Astrocyte (in vitro differentiated cells and primary cell): ENCODE measurements at regions not wholly inside any gene's neighbourhood (a gene's known extent, or its start where the extent isn't known, plus 50 kb on each side); places are given as distances from the start of the nearest gene placed in this dataset. TPM values are rescaled to one million over a fixed set of nuclear protein-coding genes. Genes with fewer than 3 reads are reported as not detected.

Source experiments
- DNase-seq: peaks from one replicate; pipeline ENCODE4 v3.0.0-alpha.2; 2010; ENCODE audit warnings: low read depth
- FAIRE-seq: peaks from 2 replicates; lab custom pipeline; 2011; peaks lifted over from hg19 to GRCh38; lab: Jason Lieb, UNC
- H2AFZ ChIP-seq: 2 replicates; pipeline ENCODE4 v1.6.0; 2012; ENCODE audit warnings: low read depth, low read length, inconsistent platforms
- H3K27ac ChIP-seq: 2 replicates; pipeline ENCODE4 v1.5.1; 2011; ENCODE audit warnings: low read depth, low read length, inconsistent platforms
- H3K27me3 ChIP-seq: 2 replicates; pipeline ENCODE4 v1.6.0; 2011; ENCODE audit warnings: low read length, inconsistent platforms; ENCODE audit not compliant: insufficient read depth
- H3K36me3 ChIP-seq: 2 replicates; pipeline ENCODE4 v1.5.1; 2011; ENCODE audit warnings: low read length, inconsistent platforms; ENCODE audit not compliant: insufficient read depth
- H3K4me1 ChIP-seq: 2 replicates; pipeline ENCODE4 v1.5.1; 2011; ENCODE audit warnings: low read length, inconsistent platforms; ENCODE audit not compliant: insufficient read depth
- H3K4me2 ChIP-seq: 2 replicates; pipeline ENCODE4 v1.6.0; 2012; ENCODE audit warnings: low read length, inconsistent platforms
- H3K4me3 ChIP-seq: 2 replicates; pipeline ENCODE4 v1.5.1; 2011; ENCODE audit warnings: low read depth, mild to moderate bottlenecking, low read length, inconsistent platforms; ENCODE audit not compliant: insufficient read depth
- H3K79me2 ChIP-seq: 2 replicates; pipeline ENCODE4 v1.6.0; 2012; ENCODE audit warnings: mild to moderate bottlenecking, low read length, inconsistent platforms; ENCODE audit not compliant: insufficient read depth
- H3K9ac ChIP-seq: 2 replicates; pipeline ENCODE4 v1.6.0; 2012; ENCODE audit warnings: mild to moderate bottlenecking, low read length, inconsistent platforms
- H3K9me3 ChIP-seq: 2 replicates; pipeline ENCODE4 v1.5.1; 2012; ENCODE audit warnings: low read depth, mild to moderate bottlenecking, low read length, inconsistent platforms; ENCODE audit not compliant: insufficient read depth
- H4K20me1 ChIP-seq: 2 replicates; pipeline ENCODE4 v1.6.0; 2012; ENCODE audit warnings: low read length, inconsistent platforms; ENCODE audit not compliant: insufficient read depth
- H3K27ac Mint-ChIP-seq: one replicate; pipeline ENCODE4 v1.8.0; 2021; ENCODE audit warnings: mild to moderate bottlenecking, mixed read lengths; ENCODE audit not compliant: unreplicated experiment
- H3K27me3 Mint-ChIP-seq: one replicate; pipeline ENCODE4 v1.8.0; 2021; ENCODE audit warnings: low read depth, mixed read lengths; ENCODE audit not compliant: unreplicated experiment
- H3K36me3 Mint-ChIP-seq: one replicate; pipeline ENCODE4 v1.8.0; 2021; ENCODE audit warnings: low read depth, mixed read lengths; ENCODE audit not compliant: unreplicated experiment
- H3K4me1 Mint-ChIP-seq: one replicate; pipeline ENCODE4 v1.8.0; 2021; ENCODE audit warnings: low read depth, mixed read lengths; ENCODE audit not compliant: unreplicated experiment
- H3K4me3 Mint-ChIP-seq: one replicate; pipeline ENCODE4 v1.8.0; 2021; ENCODE audit warnings: mild to moderate bottlenecking, moderate library complexity, mixed read lengths; ENCODE audit not compliant: unreplicated experiment
- H3K9me3 Mint-ChIP-seq: one replicate; pipeline ENCODE4 v1.8.0; 2021; ENCODE audit warnings: mild to moderate bottlenecking, mixed read lengths; ENCODE audit not compliant: unreplicated experiment
- EZH2 ChIP-seq: IDR thresholded peaks from 2 replicates; pipeline ENCODE4 v1.6.1; 2012; ENCODE audit warnings: mild to moderate bottlenecking, low read length, inconsistent platforms; ENCODE audit not compliant: insufficient read depth
- microRNA-seq: library from miRNA; unstranded; fragments of <30 nt; microRNA quantifications from one replicate; pipeline ENCODE4 v1.2.0, GENCODE V29; 2020
- TF ChIP-seq, protein P1 (sequence below): IDR thresholded peaks from 2 replicates; pipeline ENCODE4 v1.5.1; 2011; ENCODE audit warnings: low read depth, mild to moderate bottlenecking, inconsistent platforms, low read length, moderate library complexity; ENCODE audit not compliant: insufficient read depth

DNA sequence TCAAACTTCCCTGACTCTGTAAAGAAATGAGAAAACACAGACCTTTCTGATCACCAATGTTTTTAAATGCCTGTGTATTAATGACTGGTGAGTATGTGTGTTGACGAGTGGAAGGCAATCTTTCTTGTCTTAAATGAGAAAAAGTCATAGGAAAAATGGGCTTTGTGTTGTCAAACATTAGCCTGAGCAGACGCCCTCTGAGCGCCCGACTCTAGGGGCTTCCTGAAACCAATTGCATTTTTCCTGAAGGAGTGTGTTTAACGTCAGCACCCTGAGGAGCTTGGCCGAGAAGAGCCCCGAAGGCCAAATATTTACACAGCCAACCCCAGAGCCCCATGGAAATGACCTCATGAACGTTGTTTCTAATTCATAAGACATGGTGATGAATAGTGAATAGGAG lies 154.3 kb downstream of the PHF2 start:
- Histone ChIP-seq H3K9ac (no peak overlapping the region), H3K27ac (no peak overlapping the region), H3K4me1 (no peaks in the 10 kb centered on the region), H3K4me2 (no peak overlapping the region), H3K27me3 (no peaks in the 10 kb centered on the region), H3K9me3 (peaks cover 16% of the 10 kb centered on the region), H3K79me2 (no peaks in the 10 kb centered on the region), H3K36me3 (no peaks in the 10 kb centered on the region), H3K4me3 (no peak overlapping the region), H4K20me1 (no peaks in the 10 kb centered on the region), H2AFZ (no peak overlapping the region)
- Mint-ChIP-seq H3K27ac (no peak overlapping the region), H3K4me3 (no peak overlapping the region), H3K9me3 (peaks cover 21% of the 10 kb centered on the region), H3K4me1 (no peaks in the 10 kb centered on the region), H3K27me3 (peaks cover 24% of the 10 kb centered on the region), H3K36me3 (no peaks in the 10 kb centered on the region)
- FAIRE-seq (no peak), DNase-seq (no peak)
- TF ChIP-seq EZH2: no peak
- TF ChIP-seq, protein P1, sequence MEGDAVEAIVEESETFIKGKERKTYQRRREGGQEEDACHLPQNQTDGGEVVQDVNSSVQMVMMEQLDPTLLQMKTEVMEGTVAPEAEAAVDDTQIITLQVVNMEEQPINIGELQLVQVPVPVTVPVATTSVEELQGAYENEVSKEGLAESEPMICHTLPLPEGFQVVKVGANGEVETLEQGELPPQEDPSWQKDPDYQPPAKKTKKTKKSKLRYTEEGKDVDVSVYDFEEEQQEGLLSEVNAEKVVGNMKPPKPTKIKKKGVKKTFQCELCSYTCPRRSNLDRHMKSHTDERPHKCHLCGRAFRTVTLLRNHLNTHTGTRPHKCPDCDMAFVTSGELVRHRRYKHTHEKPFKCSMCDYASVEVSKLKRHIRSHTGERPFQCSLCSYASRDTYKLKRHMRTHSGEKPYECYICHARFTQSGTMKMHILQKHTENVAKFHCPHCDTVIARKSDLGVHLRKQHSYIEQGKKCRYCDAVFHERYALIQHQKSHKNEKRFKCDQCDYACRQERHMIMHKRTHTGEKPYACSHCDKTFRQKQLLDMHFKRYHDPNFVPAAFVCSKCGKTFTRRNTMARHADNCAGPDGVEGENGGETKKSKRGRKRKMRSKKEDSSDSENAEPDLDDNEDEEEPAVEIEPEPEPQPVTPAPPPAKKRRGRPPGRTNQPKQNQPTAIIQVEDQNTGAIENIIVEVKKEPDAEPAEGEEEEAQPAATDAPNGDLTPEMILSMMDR: no peak

DNA sequence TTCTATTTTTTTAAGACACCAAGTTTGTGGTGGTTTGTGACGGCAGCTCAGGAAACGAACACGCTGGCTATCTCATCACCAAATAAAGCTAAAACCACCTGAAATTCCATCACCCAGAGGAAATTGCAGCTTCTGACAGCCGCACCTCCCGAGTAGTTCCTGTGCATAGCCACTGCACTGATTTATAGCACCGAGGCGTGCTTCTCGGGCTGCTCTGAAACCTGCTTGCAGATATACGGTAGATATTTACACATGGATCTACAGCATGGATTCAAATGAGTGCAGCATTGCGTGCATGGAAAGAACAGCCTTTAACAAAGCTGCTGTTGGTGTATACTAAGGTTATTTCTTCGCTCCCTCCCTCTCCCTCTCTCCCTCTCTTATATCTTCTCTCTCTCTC lies 153.8 kb downstream of the PHF2 start:
- Mint-ChIP-seq H3K4me3 (no peak overlapping the region), H3K27ac (no peak overlapping the region), H3K36me3 (no peaks in the 10 kb centered on the region), H3K9me3 (peaks cover 18% of the 10 kb centered on the region), H3K4me1 (no peaks in the 10 kb centered on the region), H3K27me3 (peaks cover 24% of the 10 kb centered on the region)
- Histone ChIP-seq H4K20me1 (no peaks in the 10 kb centered on the region), H3K9me3 (peaks cover 16% of the 10 kb centered on the region), H3K27me3 (no peaks in the 10 kb centered on the region), H3K4me1 (no peaks in the 10 kb centered on the region), H3K9ac (no peak overlapping the region), H2AFZ (no peak overlapping the region), H3K36me3 (no peaks in the 10 kb centered on the region), H3K4me2 (no peak overlapping the region), H3K27ac (no peak overlapping the region), H3K4me3 (no peak overlapping the region), H3K79me2 (no peaks in the 10 kb centered on the region)
- TF ChIP-seq EZH2: no peak
- TF ChIP-seq, protein P1: no peak
- FAIRE-seq (no peak), DNase-seq (no peak)

Small RNAs in the stretch of these regions (microRNA-seq; reads per million reads assigned to microRNA genes)
- not detected for gene MIR4291
